Esophagus muscularis mucosa (tissue), 3 donors: ENCODE measurements at regions not wholly inside any gene's neighbourhood (a gene's known extent, or its start where the extent isn't known, plus 50 kb on each side); places are given as distances from the start of the nearest gene placed in this dataset.

Experiments
- CTCF ChIP-seq, 3 experiments: fragments of 200-600 bp in 2 of 3; fragments of 450-650 bp in 1 of 3; sonication (generic) in 2 of 3; IDR thresholded peaks; one replicate each; pipeline ENCODE4 v1.5.1; 2017 to 2019; ENCODE audit warnings: antibody characterized with exemption in 3 of 3, mild to moderate bottlenecking in 2 of 3, moderate library complexity in 1 of 3
- POLR2A ChIP-seq: fragments of 450-650 bp; IDR thresholded peaks from one replicate; pipeline ENCODE4 v1.6.1; 2017; ENCODE audit warnings: antibody characterized with exemption, moderate library complexity, mild to moderate bottlenecking, low read depth

- TF ChIP-seq CTCF (IDR thresholded peaks at IDR 0.05) (no peak), POLR2A (no peak)
Observed at GRCh38 chr7:42753367-42753766, 158.5 kb downstream of the C7orf25 start.
